HCT116 (cell line): ENCODE measurements at regions not wholly inside any gene's neighbourhood (a gene's known extent, or its start where the extent isn't known, plus 50 kb on each side); places are given as distances from the start of the nearest gene placed in this dataset.

ENCODE experiments used
- ATAC-seq: fragments of 200-7000 bp; cut with Tn5 transposase; 2 replicates; pipeline ENCODE4 v1.9.1; 2020; ENCODE audit warnings: mild to moderate bottlenecking, moderate library complexity
- BruUV-seq: library from RNA; stranded (reverse); fragments of 400-500 nt; replicated peaks from 2 replicates; lab custom pipeline; 2021; lab: Mats Ljungman, UMichigan
- CTCF ChIA-PET: fragments of 300-600 bp; sonication (Branson Sonifier 250); formaldehyde crosslinking; loops from one replicate; lab custom pipeline; 2021; ENCODE audit warnings: antibody characterized with exemption; lab: Charles Lee
- POLR2A ChIA-PET: fragments of 300-600, 350-600 bp; sonication (Branson Sonifier 250); formaldehyde crosslinking; loops from one replicate; lab custom pipeline; 2021; ENCODE audit warnings: antibody characterized with exemption; lab: Charles Lee
- RAD21 ChIA-PET, 2 experiments: fragments of 300-600 bp; sonication (Branson Sonifier 250); formaldehyde crosslinking; loops; one replicate each; lab custom pipeline; 2023; ENCODE audit warnings: low total read pairs in 2 of 2; ENCODE audit not compliant: uncharacterized antibody in 2 of 2, unreplicated experiment in 2 of 2, low non-redundant PET in 1 of 2; lab: Charles Lee
- DNase-seq: peaks from one replicate; pipeline ENCODE4 v3.0.0-alpha.2; 2010; ENCODE audit warnings: low read depth, low spot score
- H2AFZ ChIP-seq: fragments of 200-600 bp; shearing (Covaris generic), sonication (generic); 2 replicates; pipeline ENCODE4 v1.6.1; 2017; ENCODE audit warnings: low read depth, mixed run types, mixed read lengths, antibody characterized with exemption, low read length; ENCODE audit not compliant: poor library complexity, severe bottlenecking
- H3K27ac ChIP-seq: 2 replicates; pipeline ENCODE4 v1.5.1; 2012; ENCODE audit warnings: low read depth, low read length
- H3K27me3 ChIP-seq: fragments of 200-600 bp; sonication (generic); 2 replicates; pipeline ENCODE4 v1.6.1; 2016; ENCODE audit warnings: mixed run types, low read length, mixed read lengths; ENCODE audit not compliant: insufficient read depth
- H3K36me3 ChIP-seq, 2 experiments: fragments of 200-500 bp in 1 of 2; fragments of 200-600 bp in 1 of 2; sonication (Bioruptor generic) in 1 of 2; sonication (generic) in 1 of 2; 2 replicates each; pipeline versions ENCODE4 v1.5.1 to v1.6.1; 2014 to 2016; ENCODE audit warnings: low read length in 2 of 2, inconsistent platforms in 1 of 2, mixed read lengths in 1 of 2, mixed run types in 1 of 2; ENCODE audit not compliant: insufficient read depth in 2 of 2, control insufficient read depth in 1 of 2
- H3K4me1 ChIP-seq, 2 experiments: fragments of 200-600 bp in 1 of 2; sonication (generic) in 1 of 2; 2 replicates each; pipeline versions ENCODE4 v1.5.1 to v1.6.1; 2012 to 2017; ENCODE audit warnings: low read length in 2 of 2, inconsistent platforms in 1 of 2, mild to moderate bottlenecking in 1 of 2, mixed read lengths in 1 of 2, mixed run types in 1 of 2, moderate library complexity in 1 of 2; ENCODE audit not compliant: insufficient read depth in 2 of 2, control insufficient read depth in 1 of 2
- H3K4me2 ChIP-seq: fragments of 200-600 bp; sonication (generic); 2 replicates; pipeline ENCODE4 v1.6.1; 2017; ENCODE audit warnings: mixed run types, low read length, mixed read lengths
- H3K4me3 ChIP-seq, 2 experiments: fragments of 200-600 bp in 1 of 2; sonication (generic) in 1 of 2; replicated peaks in 1 of 2; 2 replicates each; pipeline ENCODE4 v1.5.1; 2011 to 2016; ENCODE audit warnings: low read length in 2 of 2, control low read depth in 1 of 2, low read depth in 1 of 2, mild to moderate bottlenecking in 1 of 2, mixed read lengths in 1 of 2, mixed run types in 1 of 2
- H3K79me2 ChIP-seq: fragments of 200-600 bp; sonication (generic); 2 replicates; pipeline ENCODE4 v1.6.1; 2017; ENCODE audit warnings: mild to moderate bottlenecking, mixed run types, low read length, moderate library complexity, mixed read lengths; ENCODE audit not compliant: insufficient read depth
- H3K9ac ChIP-seq: fragments of 200-600 bp; sonication (generic); 2 replicates; pipeline ENCODE4 v1.6.1; 2016; ENCODE audit warnings: low read length, mixed read lengths
- H3K9me2 ChIP-seq: fragments of 200-600 bp; sonication (generic), shearing (Covaris generic); 2 replicates; pipeline ENCODE4 v1.6.1; 2017; ENCODE audit warnings: mixed run types, mild to moderate bottlenecking, moderate library complexity; ENCODE audit not compliant: insufficient read depth
- H3K9me3 ChIP-seq, 2 experiments: fragments of 200-500 bp in 1 of 2; fragments of 200-600 bp in 1 of 2; sonication (Bioruptor generic) in 1 of 2; sonication (generic) in 1 of 2; 2 replicates each; pipeline ENCODE4 v1.6.1; 2014 to 2017; ENCODE audit warnings: low read length in 2 of 2, mixed read lengths in 2 of 2, inconsistent platforms in 1 of 2, low read depth in 1 of 2, mild to moderate bottlenecking in 1 of 2, mixed run types in 1 of 2, moderate library complexity in 1 of 2; ENCODE audit not compliant: control insufficient read depth in 1 of 2, insufficient read depth in 1 of 2
- H4K20me1 ChIP-seq: fragments of 200-600 bp; sonication (generic), shearing (Covaris generic); 2 replicates; pipeline ENCODE4 v1.6.1; 2017; ENCODE audit warnings: mixed run types, mild to moderate bottlenecking, moderate library complexity; ENCODE audit not compliant: insufficient read depth
- EGR1 ChIP-seq: IDR thresholded peaks from 2 replicates; pipeline ENCODE4 v1.6.1; 2012; ENCODE audit warnings: low read depth
- POLR2A ChIP-seq: IDR thresholded peaks from 2 replicates; pipeline ENCODE4 v1.7.0; 2011; ENCODE audit warnings: borderline replicate concordance; ENCODE audit not compliant: insufficient read depth, insufficient read length; ENCODE audit errors: extremely low read depth
- POLR2AphosphoS5 ChIP-seq: IDR thresholded peaks from 2 replicates; pipeline ENCODE4 v1.6.1; 2011; ENCODE audit warnings: mild to moderate bottlenecking, low read depth, low read length, moderate library complexity
- SP1 ChIP-seq: IDR thresholded peaks from 2 replicates; pipeline ENCODE4 v1.6.1; 2012; ENCODE audit warnings: low read depth
- SRF ChIP-seq: IDR thresholded peaks from 2 replicates; pipeline ENCODE4 v1.6.1; 2012; ENCODE audit warnings: low read depth
- YY1 ChIP-seq: IDR thresholded peaks from 2 replicates; pipeline ENCODE4 v1.6.1; 2011; ENCODE audit warnings: low read length, low read depth, moderate library complexity, mild to moderate bottlenecking; ENCODE audit not compliant: insufficient replicate concordance; ENCODE audit errors: extremely low read depth
- ZFX ChIP-seq: fragments of 450-650 bp; IDR thresholded peaks from 2 replicates; pipeline ENCODE4 v1.6.1; 2017
- intact Hi-C: fragments of 100-400 bp; cut with micrococcal nuclease; formaldehyde crosslinking; loops from 2 replicates; pipeline ENCODE4 v1.10.0; 2022
- TF ChIP-seq, protein P1 (sequence below): IDR thresholded peaks from 2 replicates; pipeline ENCODE4 v1.6.1; 2011; ENCODE audit warnings: mild to moderate bottlenecking, low read length, moderate library complexity; ENCODE audit not compliant: insufficient replicate concordance; ENCODE audit errors: extremely low read depth
- TF ChIP-seq, protein P2 (sequence below), 3 experiments: fragments of 200-600 bp in 1 of 3; sonication (generic) in 1 of 3; IDR thresholded peaks in 2 of 3; conservative IDR thresholded peaks in 1 of 3; 2 replicates each; pipeline ENCODE4 v1.5.1; 2012 to 2017; ENCODE audit warnings: low read depth in 2 of 3, low read length in 2 of 3, antibody characterized with exemption in 1 of 3, borderline replicate concordance in 1 of 3, control low read depth in 1 of 3, mild to moderate bottlenecking in 1 of 3, mixed read lengths in 1 of 3, mixed run types in 1 of 3, moderate library complexity in 1 of 3; ENCODE audit not compliant: insufficient read depth in 1 of 3

- H3K9ac ChIP-seq = no peak overlapping the region
- intact Hi-C loops = no loop called here
- no peak overlapping the region for H3K4me3 ChIP-seq
- H3K79me2 ChIP-seq = no peaks in the 10 kb centered on the region
- TF ChIP-seq YY1 (no peak), SP1 (no peak), ZFX (no peak), POLR2AphosphoS5 (no peak), EGR1 (no peak), POLR2A (no peak)
- no peaks in the 10 kb centered on the region for H3K9me2 ChIP-seq
- no peaks in the 10 kb centered on the region for H3K4me1 ChIP-seq
- H3K9me3 ChIP-seq = no peaks in the 10 kb centered on the region
- H2AFZ ChIP-seq = no peak overlapping the region
- no peaks in the 10 kb centered on the region for H3K27me3 ChIP-seq
- RAD21 ChIA-PET = no interaction called here
- H3K4me2 ChIP-seq = no peak overlapping the region
- DNase-seq = no peak
- ATAC-seq = no peak
- CTCF ChIA-PET = no interaction called here
- no TSS peak for BruUV-seq
- H3K27ac ChIP-seq = no peak overlapping the region
- POLR2A ChIA-PET = no interaction called here
- no peaks in the 10 kb centered on the region for H3K36me3 ChIP-seq
- H4K20me1 ChIP-seq = no peaks in the 10 kb centered on the region
These were observed 50.2 kb upstream of the MME start for GRCh38 chr3:155029941-155030340.

DNA sequence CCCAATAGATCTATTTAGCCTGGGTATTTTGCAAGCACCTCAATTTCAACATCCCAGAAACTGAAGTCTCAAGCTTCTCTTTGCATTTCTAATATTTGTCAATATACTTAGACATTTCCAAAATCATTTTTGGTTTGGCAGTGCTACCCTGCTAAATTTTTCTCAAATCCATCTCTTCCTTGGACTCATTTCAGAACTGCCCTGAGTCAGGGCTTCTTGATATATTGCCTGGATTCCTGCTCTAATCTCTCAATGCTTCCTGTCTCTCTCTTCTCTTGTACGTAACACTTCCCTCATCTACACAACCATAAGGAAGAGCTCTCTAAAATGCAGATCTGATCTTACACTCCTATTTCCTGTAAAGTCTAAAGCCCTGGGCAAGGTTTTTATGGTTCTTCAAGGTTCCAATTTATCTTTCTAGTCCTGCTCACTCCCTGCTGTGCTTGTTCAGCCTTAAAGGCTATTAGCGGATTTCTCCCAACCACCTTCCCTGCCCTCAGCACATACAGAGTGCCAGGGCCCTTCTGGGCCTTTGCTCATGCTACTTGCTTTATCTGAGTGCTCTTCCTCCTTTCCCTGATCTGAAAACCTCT is 53.0 kb upstream of the MME start:
- ChIA-PET POLR2A (no interaction called here), RAD21 (no interaction called here), CTCF (no interaction called here)
- Histone ChIP-seq H3K79me2 (no peaks in the 10 kb centered on the region), H3K27ac (no peak overlapping the region), H3K36me3 (no peaks in the 10 kb centered on the region), H3K9me2 (no peaks in the 10 kb centered on the region), H4K20me1 (no peaks in the 10 kb centered on the region), H2AFZ (no peak overlapping the region), H3K4me2 (no peak overlapping the region), H3K9ac (no peak overlapping the region), H3K9me3 (no peaks in the 10 kb centered on the region), H3K4me1 (no peaks in the 10 kb centered on the region), H3K27me3 (no peaks in the 10 kb centered on the region), H3K4me3 (no peak overlapping the region)
- ATAC-seq (no peak), DNase-seq (no peak)
- intact Hi-C loops = no loop called here
- TF ChIP-seq, protein P1, sequence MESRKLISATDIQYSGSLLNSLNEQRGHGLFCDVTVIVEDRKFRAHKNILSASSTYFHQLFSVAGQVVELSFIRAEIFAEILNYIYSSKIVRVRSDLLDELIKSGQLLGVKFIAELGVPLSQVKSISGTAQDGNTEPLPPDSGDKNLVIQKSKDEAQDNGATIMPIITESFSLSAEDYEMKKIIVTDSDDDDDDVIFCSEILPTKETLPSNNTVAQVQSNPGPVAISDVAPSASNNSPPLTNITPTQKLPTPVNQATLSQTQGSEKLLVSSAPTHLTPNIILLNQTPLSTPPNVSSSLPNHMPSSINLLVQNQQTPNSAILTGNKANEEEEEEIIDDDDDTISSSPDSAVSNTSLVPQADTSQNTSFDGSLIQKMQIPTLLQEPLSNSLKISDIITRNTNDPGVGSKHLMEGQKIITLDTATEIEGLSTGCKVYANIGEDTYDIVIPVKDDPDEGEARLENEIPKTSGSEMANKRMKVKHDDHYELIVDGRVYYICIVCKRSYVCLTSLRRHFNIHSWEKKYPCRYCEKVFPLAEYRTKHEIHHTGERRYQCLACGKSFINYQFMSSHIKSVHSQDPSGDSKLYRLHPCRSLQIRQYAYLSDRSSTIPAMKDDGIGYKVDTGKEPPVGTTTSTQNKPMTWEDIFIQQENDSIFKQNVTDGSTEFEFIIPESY = no peak
- TF ChIP-seq YY1 (no peak), SRF (no peak)
- TF ChIP-seq, protein P2, sequence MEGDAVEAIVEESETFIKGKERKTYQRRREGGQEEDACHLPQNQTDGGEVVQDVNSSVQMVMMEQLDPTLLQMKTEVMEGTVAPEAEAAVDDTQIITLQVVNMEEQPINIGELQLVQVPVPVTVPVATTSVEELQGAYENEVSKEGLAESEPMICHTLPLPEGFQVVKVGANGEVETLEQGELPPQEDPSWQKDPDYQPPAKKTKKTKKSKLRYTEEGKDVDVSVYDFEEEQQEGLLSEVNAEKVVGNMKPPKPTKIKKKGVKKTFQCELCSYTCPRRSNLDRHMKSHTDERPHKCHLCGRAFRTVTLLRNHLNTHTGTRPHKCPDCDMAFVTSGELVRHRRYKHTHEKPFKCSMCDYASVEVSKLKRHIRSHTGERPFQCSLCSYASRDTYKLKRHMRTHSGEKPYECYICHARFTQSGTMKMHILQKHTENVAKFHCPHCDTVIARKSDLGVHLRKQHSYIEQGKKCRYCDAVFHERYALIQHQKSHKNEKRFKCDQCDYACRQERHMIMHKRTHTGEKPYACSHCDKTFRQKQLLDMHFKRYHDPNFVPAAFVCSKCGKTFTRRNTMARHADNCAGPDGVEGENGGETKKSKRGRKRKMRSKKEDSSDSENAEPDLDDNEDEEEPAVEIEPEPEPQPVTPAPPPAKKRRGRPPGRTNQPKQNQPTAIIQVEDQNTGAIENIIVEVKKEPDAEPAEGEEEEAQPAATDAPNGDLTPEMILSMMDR (IDR thresholded peaks at IDR 0.05 in 2 of 3, conservative IDR thresholded peaks at IDR 0.05 in 1 of 3; ENCODE audit: borderline replicate concordance in 1 of 3, insufficient read depth in 1 of 3, low read depth in 2 of 3, low read length in 2 of 3) = no peak
- no TSS peak for BruUV-seq
